H1 (cell line): ENCODE measurements at regions not wholly inside any gene's neighbourhood (a gene's known extent, or its start where the extent isn't known, plus 50 kb on each side); places are given as distances from the start of the nearest gene placed in this dataset.

Experiments used
- CTCF ChIA-PET: fragments of 300-600 bp; sonication (Branson Sonifier 250); formaldehyde crosslinking; loops from one replicate; lab custom pipeline; 2021; ENCODE audit not compliant: partially characterized antibody; lab: Charles Lee
- POLR2A ChIA-PET: fragments of 300-600 bp; sonication (Branson Sonifier 250); formaldehyde crosslinking; loops from one replicate; lab custom pipeline; 2021; ENCODE audit warnings: inconsistent platforms; ENCODE audit not compliant: partially characterized antibody; lab: Charles Lee
- DNase-seq, 2 experiments: peaks; one replicate each; pipeline versions ENCODE4 v3.0.0 to v3.0.0-alpha.2; 2010 to 2022; ENCODE audit warnings: low spot score in 2 of 2, low read depth in 1 of 2, mixed read lengths in 1 of 2
- FAIRE-seq: peaks from 2 replicates; lab custom pipeline; 2011; peaks lifted over from hg19 to GRCh38; lab: Jason Lieb, UNC
- H2AFZ ChIP-seq: 2 replicates; pipeline ENCODE4 v1.8.1; 2012; ENCODE audit warnings: low read length, inconsistent platforms
- H2AK5ac ChIP-seq: 2 replicates; pipeline ENCODE4 v1.6.1; 2013; ENCODE audit warnings: low read depth, low read length
- H2BK120ac ChIP-seq: replicated peaks from 2 replicates; pipeline ENCODE3; 2013; ENCODE audit warnings: low read depth, low read length, inconsistent platforms
- H2BK12ac ChIP-seq: 2 replicates; pipeline ENCODE4 v1.6.1; 2013; ENCODE audit warnings: low read depth, low read length
- H2BK15ac ChIP-seq: 2 replicates; pipeline ENCODE4 v1.6.1; 2013; ENCODE audit warnings: low read length
- H2BK20ac ChIP-seq: 2 replicates; pipeline ENCODE4 v1.6.1; 2013; ENCODE audit warnings: low read length
- H2BK5ac ChIP-seq: 2 replicates; pipeline ENCODE4 v1.6.1; 2013; ENCODE audit warnings: low read depth, low read length
- H3K14ac ChIP-seq: 2 replicates; pipeline ENCODE4 v1.6.1; 2013; ENCODE audit warnings: inconsistent platforms; ENCODE audit not compliant: insufficient read length
- H3K18ac ChIP-seq: 2 replicates; pipeline ENCODE4 v1.6.1; 2013; ENCODE audit warnings: low read length; ENCODE audit errors: extremely low read depth
- H3K23ac ChIP-seq: 2 replicates; pipeline ENCODE4 v1.6.1; 2013; ENCODE audit warnings: inconsistent platforms; ENCODE audit not compliant: insufficient read length
- H3K23me2 ChIP-seq: 2 replicates; pipeline ENCODE4 v1.6.1; 2013; ENCODE audit warnings: low read depth, low read length
- H3K27ac ChIP-seq: 2 replicates; pipeline ENCODE4 v1.6.1; 2011; ENCODE audit warnings: low read depth, low read length, inconsistent platforms
- H3K27me3 ChIP-seq, 4 experiments: replicated peaks in 1 of 4; 1 replicate in 1 of 4; 2 replicates in 3 of 4; pipeline versions ENCODE4 v1.6.1 to v1.8.1; 2011 to 2013; ENCODE audit warnings: low read length in 3 of 4, mild to moderate bottlenecking in 3 of 4, inconsistent platforms in 2 of 4, mixed read lengths in 2 of 4, moderate library complexity in 1 of 4; ENCODE audit not compliant: control insufficient read depth in 3 of 4, insufficient read depth in 3 of 4; ENCODE audit errors: extremely low read depth in 1 of 4
- H3K36me3 ChIP-seq, 4 experiments: 2 replicates each; pipeline versions ENCODE4 v1.6.1 to v1.8.1; 2011 to 2013; ENCODE audit warnings: mild to moderate bottlenecking in 4 of 4, low read length in 3 of 4, moderate library complexity in 2 of 4, control low read depth in 1 of 4, inconsistent platforms in 1 of 4; ENCODE audit not compliant: insufficient read depth in 4 of 4, control insufficient read depth in 2 of 4
- H3K4ac ChIP-seq: replicated peaks from 2 replicates; pipeline ENCODE3; 2013; ENCODE audit warnings: low read length, low read depth, mixed read lengths, inconsistent platforms; ENCODE audit not compliant: insufficient read length
- H3K4me1 ChIP-seq, 4 experiments: replicated peaks in 1 of 4; 1 replicate in 1 of 4; 2 replicates in 3 of 4; pipeline versions ENCODE4 v1.6.1 to v1.8.1; 2011 to 2013; ENCODE audit warnings: low read length in 3 of 4, inconsistent platforms in 2 of 4, mixed read lengths in 1 of 4; ENCODE audit not compliant: insufficient read depth in 4 of 4, control insufficient read depth in 3 of 4
- H3K4me2 ChIP-seq, 2 experiments: 2 replicates each; pipeline versions ENCODE4 v1.6.1 to v1.8.1; 2011 to 2013; ENCODE audit warnings: low read depth in 2 of 2, low read length in 2 of 2, control low read depth in 1 of 2, inconsistent platforms in 1 of 2, mild to moderate bottlenecking in 1 of 2; ENCODE audit not compliant: insufficient read depth in 1 of 2
- H3K4me3 ChIP-seq, 4 experiments: fragments of 200-600, 300-600 bp in 1 of 4; sonication (generic), shearing (Covaris generic), sonication (Bioruptor Twin) in 1 of 4; 2 replicates each; pipeline versions ENCODE4 v1.5.1 to v1.8.1; 2011 to 2016; ENCODE audit warnings: low read length in 4 of 4, low read depth in 3 of 4, control low read depth in 2 of 4, inconsistent platforms in 2 of 4, mild to moderate bottlenecking in 2 of 4, mixed read lengths in 1 of 4, moderate library complexity in 1 of 4; ENCODE audit not compliant: insufficient read depth in 2 of 4; ENCODE audit errors: extremely low read depth in 1 of 4
- H3K56ac ChIP-seq: replicated peaks from 2 replicates; pipeline ENCODE3; 2013; ENCODE audit warnings: low read depth, mild to moderate bottlenecking, mixed read lengths, low read length, inconsistent platforms; ENCODE audit not compliant: insufficient read length
- H3K79me1 ChIP-seq: 2 replicates; pipeline ENCODE4 v1.6.1; 2013; ENCODE audit warnings: low read depth, low read length, control low read depth
- H3K79me2 ChIP-seq, 2 experiments: 2 replicates each; pipeline versions ENCODE4 v1.6.1 to v1.8.1; 2012 to 2013; ENCODE audit warnings: low read length in 2 of 2, mild to moderate bottlenecking in 2 of 2, inconsistent platforms in 1 of 2; ENCODE audit not compliant: insufficient read depth in 2 of 2, control insufficient read depth in 1 of 2
- H3K9ac ChIP-seq, 4 experiments: replicated peaks in 1 of 4; 1 replicate in 1 of 4; 2 replicates in 3 of 4; pipeline versions ENCODE4 v1.6.1 to v1.8.1; 2011 to 2013; ENCODE audit warnings: low read depth in 3 of 4, low read length in 3 of 4, control low read depth in 2 of 4, mild to moderate bottlenecking in 2 of 4, moderate library complexity in 2 of 4, inconsistent platforms in 1 of 4; ENCODE audit errors: extremely low read depth in 1 of 4
- H3K9me3 ChIP-seq, 2 experiments: 2 replicates each; pipeline versions ENCODE4 v1.6.1 to v1.8.1; 2012 to 2013; ENCODE audit warnings: mild to moderate bottlenecking in 2 of 2, moderate library complexity in 2 of 2, control low read depth in 1 of 2, inconsistent platforms in 1 of 2, low read depth in 1 of 2, low read length in 1 of 2, mixed read lengths in 1 of 2; ENCODE audit not compliant: insufficient read depth in 2 of 2
- H4K20me1 ChIP-seq, 2 experiments: replicated peaks in 1 of 2; 2 replicates each; pipeline versions ENCODE3 to v1.8.1; 2011 to 2013; ENCODE audit warnings: inconsistent platforms in 2 of 2, low read length in 2 of 2, mild to moderate bottlenecking in 1 of 2; ENCODE audit not compliant: insufficient read depth in 2 of 2, control insufficient read depth in 1 of 2
- H4K5ac ChIP-seq: 2 replicates; pipeline ENCODE4 v1.6.1; 2013; ENCODE audit warnings: low read length, low read depth, mixed read lengths, inconsistent platforms; ENCODE audit not compliant: insufficient read length
- H4K8ac ChIP-seq: 2 replicates; pipeline ENCODE4 v1.8.0; 2013; ENCODE audit warnings: mild to moderate bottlenecking, moderate library complexity, low read length, inconsistent platforms; ENCODE audit not compliant: insufficient read depth; ENCODE audit errors: extremely low read depth
- H4K91ac ChIP-seq: replicated peaks from 2 replicates; pipeline ENCODE3; 2013; ENCODE audit warnings: low read length, mixed read lengths, inconsistent platforms; ENCODE audit not compliant: insufficient read length
- CBX8 ChIP-seq: fragments of 300-800, 300-1000 bp; sonication (generic); IDR thresholded peaks from 2 replicates; pipeline ENCODE4 v1.7.1; 2016; ENCODE audit warnings: low read depth, low read length, borderline replicate concordance
- CREB1 ChIP-seq: IDR thresholded peaks from 2 replicates; pipeline ENCODE4 v1.6.1; 2012; ENCODE audit warnings: inconsistent platforms
- HDAC2 ChIP-seq, 2 experiments: fragments of 300-600 bp in 1 of 2; sonication (generic) in 1 of 2; IDR thresholded peaks; 2 replicates each; pipeline ENCODE4 v1.6.1; 2011 to 2012; ENCODE audit warnings: low read depth in 2 of 2, low read length in 2 of 2, mild to moderate bottlenecking in 2 of 2, moderate library complexity in 2 of 2, borderline replicate concordance in 1 of 2, inconsistent platforms in 1 of 2
- JUN ChIP-seq: IDR thresholded peaks from 2 replicates; pipeline ENCODE4 v1.6.1; 2011; ENCODE audit warnings: low read depth, mild to moderate bottlenecking, improper control_type of control experiment, low read length
- KDM1A ChIP-seq: fragments of 200-600, 300-600 bp; sonication (generic); IDR thresholded peaks from 2 replicates; pipeline ENCODE4 v1.7.1; 2016; ENCODE audit warnings: mild to moderate bottlenecking, low read length, borderline replicate concordance
- MAFK ChIP-seq: IDR thresholded peaks from 2 replicates; pipeline ENCODE4 v1.6.1; 2012; ENCODE audit warnings: low read depth, mild to moderate bottlenecking, improper control_type of control experiment, low read length
- RBBP5 ChIP-seq: IDR thresholded peaks from 2 replicates; pipeline ENCODE4 v1.7.1; 2012; ENCODE audit warnings: low read depth, mild to moderate bottlenecking, inconsistent platforms, low read length, moderate library complexity, borderline replicate concordance
- TAF1 ChIP-seq: IDR thresholded peaks from 2 replicates; pipeline ENCODE4 v1.6.1; 2011; ENCODE audit warnings: mild to moderate bottlenecking, low read depth, low read length
- WGBS, 2 experiments: shearing (Covaris generic) in 1 of 2; methylation state at CpG; one replicate each; pipeline versions ENCODE4 v1.1.6 to v1.1.7; 2013 to 2015; ENCODE audit warnings: low lambda C conversion rate in 2 of 2, mixed read lengths in 2 of 2, inconsistent platforms in 1 of 2, low coverage in 1 of 2, missing lambda C conversion rate in 1 of 2; ENCODE audit not compliant: insufficient replicate concordance in 2 of 2, insufficient coverage in 1 of 2, insufficient read length in 1 of 2; ENCODE audit errors: extremely low coverage in 1 of 2, missing lambda C conversion rate in 1 of 2; 5-methylcytosine and 5-hydroxymethylcytosine counted together

DNA sequence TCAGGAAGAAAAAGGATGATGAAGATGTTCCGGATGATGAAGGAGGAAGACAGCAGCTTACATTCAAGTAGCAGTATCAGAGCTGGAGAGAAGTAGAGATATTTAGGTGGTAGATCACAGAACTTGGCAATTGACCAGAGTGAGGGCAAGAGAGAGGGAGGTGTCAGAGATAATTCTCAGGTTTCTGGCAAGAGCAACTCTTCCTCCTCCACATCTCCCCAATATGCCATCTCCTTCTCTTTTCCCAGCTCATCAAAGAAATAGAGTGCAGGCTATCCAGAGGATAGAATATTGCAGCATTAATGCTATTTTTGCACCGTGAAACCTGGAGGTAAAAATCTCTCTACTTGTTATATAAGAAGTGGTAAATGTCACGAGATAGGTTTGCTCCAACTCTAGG lies 64.9 kb upstream of the OPCML start:
- Histone ChIP-seq H3K18ac (no peak overlapping the region), H3K9me3 (no peaks in the 10 kb centered on the region), H3K27me3 (no peaks in the 10 kb centered on the region), H4K8ac (no peak overlapping the region), H3K27ac (no peak overlapping the region), H3K4ac (no peak overlapping the region), H2BK5ac (no peak overlapping the region), H4K20me1 (no peaks in the 10 kb centered on the region), H3K9ac (no peak overlapping the region), H3K4me2 (no peak overlapping the region), H3K79me2 (no peaks in the 10 kb centered on the region), H2BK15ac (no peak overlapping the region), H2AK5ac (no peak overlapping the region), H2BK12ac (no peak overlapping the region), H2AFZ (no peak overlapping the region), H3K36me3 (no peaks in the 10 kb centered on the region), H3K4me3 (no peak overlapping the region), H2BK120ac (no peak overlapping the region), H4K91ac (no peak overlapping the region), H3K56ac (no peak overlapping the region), H2BK20ac (no peak overlapping the region), H4K5ac (no peak overlapping the region), H3K79me1 (no peaks in the 10 kb centered on the region), H3K14ac (no peak overlapping the region), H3K4me1 (peaks cover 1 to 10% (median 5%) of the 10 kb centered on the region in 4 experiments; a peak in 5 of 7 replicates)
- ChIA-PET POLR2A (no interaction called here), CTCF (no interaction called here)
- DNase-seq: no peak
- WGBS, 2 experiments: 90% methylated on average over 3 of the region's 3 CpGs; no CpG with 5 or more reads in 1 of the 2 experiments
- no peak for TF ChIP-seq KDM1A
- TF ChIP-seq TAF1: no peak
- TF ChIP-seq RBBP5: no peak
- no peak for TF ChIP-seq CBX8
- no peak for TF ChIP-seq JUN
- TF ChIP-seq HDAC2 (IDR thresholded peaks at IDR 0.05; ENCODE audit: borderline replicate concordance in 1 of 2, low read depth in 2 of 2, low read length in 2 of 2): no peak
- TF ChIP-seq CREB1: no peak
- no peak for TF ChIP-seq MAFK
- TF ChIP-seq, all 59 proteins: peak for 0
- H3K23ac ChIP-seq: no peak overlapping the region
- FAIRE-seq: no peak
- no peaks in the 10 kb centered on the region for H3K23me2 ChIP-seq
